Stomach (tissue), 4 donors: ENCODE measurements at regions not wholly inside any gene's neighbourhood (a gene's known extent, or its start where the extent isn't known, plus 50 kb on each side); places are given as distances from the start of the nearest gene placed in this dataset.

Source experiments
- EP300 ChIP-seq: sonication (generic); formaldehyde crosslinking; IDR thresholded peaks from one replicate; pipeline ENCODE4 v1.6.1; 2017; ENCODE audit warnings: antibody characterized with exemption
- POLR2A ChIP-seq, 4 donors: fragments of 450-650 bp; IDR thresholded peaks; one replicate each; pipeline ENCODE4 v1.6.1; 2016; ENCODE audit warnings: antibody characterized with exemption in 4 of 4, control low read depth in 2 of 4, mild to moderate bottlenecking in 1 of 4, moderate library complexity in 1 of 4
- POLR2AphosphoS5 ChIP-seq, 3 donors: sonication (generic); formaldehyde crosslinking; IDR thresholded peaks; one replicate each; pipeline ENCODE4 v1.6.1; 2016; ENCODE audit warnings: antibody characterized with exemption in 3 of 3
- TF ChIP-seq, protein P1 (sequence below), 7 experiments: fragments of 450-650 bp in 4 of 7; fragments of 200-600 bp in 3 of 7; sonication (generic) in 3 of 7; IDR thresholded peaks; one replicate each; pipeline ENCODE4 v1.5.1; 2016 to 2019; ENCODE audit warnings: antibody characterized with exemption in 7 of 7, control low read depth in 2 of 7, mild to moderate bottlenecking in 1 of 7

DNA sequence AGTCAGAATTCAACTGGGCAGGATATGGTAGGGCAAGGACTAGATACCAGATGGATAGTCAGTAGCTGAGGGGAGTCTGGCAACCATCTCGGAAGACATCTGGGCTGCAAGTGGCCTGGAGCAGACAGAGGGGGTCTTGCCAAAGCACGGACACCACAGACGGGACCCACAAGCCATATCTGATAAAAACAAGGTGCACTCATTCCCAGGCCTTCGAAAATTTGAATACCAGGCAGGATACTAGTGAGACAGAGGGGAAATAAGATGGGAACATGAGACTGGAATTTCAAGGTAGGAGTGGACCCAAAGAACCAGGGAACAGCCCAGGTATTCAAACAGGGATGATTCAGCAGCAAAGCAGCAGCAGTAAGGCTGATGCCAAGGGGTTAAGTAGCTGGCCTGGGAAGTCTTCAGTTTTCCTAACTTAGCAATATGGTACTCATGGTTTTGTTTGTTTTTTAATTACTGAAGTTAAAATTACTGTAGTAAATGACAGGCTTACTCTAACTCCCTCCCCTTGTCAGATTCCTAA lies 144.9 kb upstream of the NCKAP5 start:
- TF ChIP-seq, protein P1, sequence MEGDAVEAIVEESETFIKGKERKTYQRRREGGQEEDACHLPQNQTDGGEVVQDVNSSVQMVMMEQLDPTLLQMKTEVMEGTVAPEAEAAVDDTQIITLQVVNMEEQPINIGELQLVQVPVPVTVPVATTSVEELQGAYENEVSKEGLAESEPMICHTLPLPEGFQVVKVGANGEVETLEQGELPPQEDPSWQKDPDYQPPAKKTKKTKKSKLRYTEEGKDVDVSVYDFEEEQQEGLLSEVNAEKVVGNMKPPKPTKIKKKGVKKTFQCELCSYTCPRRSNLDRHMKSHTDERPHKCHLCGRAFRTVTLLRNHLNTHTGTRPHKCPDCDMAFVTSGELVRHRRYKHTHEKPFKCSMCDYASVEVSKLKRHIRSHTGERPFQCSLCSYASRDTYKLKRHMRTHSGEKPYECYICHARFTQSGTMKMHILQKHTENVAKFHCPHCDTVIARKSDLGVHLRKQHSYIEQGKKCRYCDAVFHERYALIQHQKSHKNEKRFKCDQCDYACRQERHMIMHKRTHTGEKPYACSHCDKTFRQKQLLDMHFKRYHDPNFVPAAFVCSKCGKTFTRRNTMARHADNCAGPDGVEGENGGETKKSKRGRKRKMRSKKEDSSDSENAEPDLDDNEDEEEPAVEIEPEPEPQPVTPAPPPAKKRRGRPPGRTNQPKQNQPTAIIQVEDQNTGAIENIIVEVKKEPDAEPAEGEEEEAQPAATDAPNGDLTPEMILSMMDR (IDR thresholded peaks at IDR 0.05) = no peak
- TF ChIP-seq POLR2A (IDR thresholded peaks at IDR 0.05) (no peak), POLR2AphosphoS5 (IDR thresholded peaks at IDR 0.05) (no peak), EP300 (no peak)
